ENCODE measurements at regions not wholly inside any gene's neighbourhood (a gene's known extent, or its start where the extent isn't known, plus 50 kb on each side); places are given as distances from the start of the nearest gene placed in this dataset.
"Not testable (repeated sequence)": the region's sequence is repeated elsewhere in the genome, so short reads cannot be mapped to it uniquely, and the experiment has no call there.

- peak overlapping the region; percentile 96 to 97 for H3K27ac ChIP-seq
- H3K27me3 ChIP-seq, H3K9me3 ChIP-seq, H3K36me3 ChIP-seq, H3K4me1 ChIP-seq: not testable (repeated sequence)
- DNase-seq (ENCODE audit: low spot score), result peak; percentile 68
- H3K4me3 ChIP-seq, result peak overlapping the region; percentile 67 to 82
These were observed 62.6 kb upstream of the CDR2 start for GRCh38 chr16:22436823-22437652.

- peak overlapping the region; percentile 96 to 97 for H3K27ac ChIP-seq
- H3K4me1 ChIP-seq; DNase-seq (ENCODE audit: low spot score); H3K36me3 ChIP-seq; H3K27me3 ChIP-seq; H3K9me3 ChIP-seq: not testable (repeated sequence)
- H3K4me3 ChIP-seq, result peak overlapping the region; percentile 67 to 82
These were observed 62.0 kb upstream of the CDR2 start for GRCh38 chr16:22436326-22436822.

- H3K9me3 ChIP-seq; H3K4me3 ChIP-seq; H3K4me1 ChIP-seq; H3K27ac ChIP-seq; DNase-seq (ENCODE audit: low spot score); H3K27me3 ChIP-seq: not testable (repeated sequence)
- peaks cover 14% of the 10 kb centered on the region for H3K36me3 ChIP-seq
These were observed 56.9 kb upstream of the CDR2 start for GRCh38 chr16:22431314-22431713.

GRCh38 chr16:22428654-22429053 is 54.2 kb upstream of the CDR2 start:
- Histone ChIP-seq H3K4me3 (no peak overlapping the region), H3K4me1 (no peaks in the 10 kb centered on the region), H3K27ac (no peak overlapping the region), H3K36me3 (peaks cover 14% of the 10 kb centered on the region), H3K27me3 (no peaks in the 10 kb centered on the region), H3K9me3 (no peaks in the 10 kb centered on the region)
- DNase-seq (ENCODE audit: low spot score), result no peak
- no peak for TF ChIP-seq CTCF (IDR thresholded peaks at IDR 0.05)

GRCh38 chr16:22427556-22427955 is 53.1 kb upstream of the CDR2 start:
- Histone ChIP-seq H3K36me3 (peaks cover 14% of the 10 kb centered on the region), H3K4me1 (no peaks in the 10 kb centered on the region), H3K4me3 (no peak overlapping the region), H3K27me3 (no peaks in the 10 kb centered on the region), H3K27ac (no peak overlapping the region), H3K9me3 (no peaks in the 10 kb centered on the region)
- DNase-seq (ENCODE audit: low spot score), result no peak
- no peak for TF ChIP-seq CTCF (IDR thresholded peaks at IDR 0.05)

- no peak for TF ChIP-seq CTCF (IDR thresholded peaks at IDR 0.05)
- Histone ChIP-seq H3K4me3 (no peak overlapping the region), H3K36me3 (peaks cover 14% of the 10 kb centered on the region), H3K27ac (no peak overlapping the region), H3K4me1 (no peaks in the 10 kb centered on the region), H3K27me3 (no peaks in the 10 kb centered on the region), H3K9me3 (no peaks in the 10 kb centered on the region)
- no peak for DNase-seq (ENCODE audit: low spot score)
These were observed 51.4 kb upstream of the CDR2 start for GRCh38 chr16:22425847-22426246.

GRCh38 chr16:22425036-22425801 is 50.8 kb upstream of the CDR2 start:
- Histone ChIP-seq H3K36me3 (peaks cover 14% of the 10 kb centered on the region), H3K4me3 (peak overlapping the region in 1 of 2 donors; percentile 24), H3K9me3 (no peaks in the 10 kb centered on the region), H3K4me1 (no peaks in the 10 kb centered on the region), H3K27me3 (no peaks in the 10 kb centered on the region), H3K27ac (peak overlapping the region; percentile 64 to 69)
- TF ChIP-seq CTCF (IDR thresholded peaks at IDR 0.05), result no peak
- no peak for DNase-seq (ENCODE audit: low spot score)
